Right ventricle myocardium inferior (tissue), 1 donor: ENCODE measurements at regions not wholly inside any gene's neighbourhood (a gene's known extent, or its start where the extent isn't known, plus 50 kb on each side); places are given as distances from the start of the nearest gene placed in this dataset.

ENCODE experiments used
- ATAC-seq: fragments of 200-7000 bp; cut with Tn5 transposase; one replicate; pipeline ENCODE4 v1.9.1; 2020; ENCODE audit warnings: mild to moderate bottlenecking, moderate library complexity
- DNase-seq: peaks from one replicate; pipeline ENCODE4 v3.0.0; 2021; ENCODE audit errors: missing footprints
- intact Hi-C: fragments of 100-400 bp; cut with DNase I; formaldehyde crosslinking; loops from one replicate; pipeline ENCODE4 v1.11.0; 2022
- donor health status: DM: no; HTN: yes; CAD: no; lungs with severe emphysema.

DNA sequence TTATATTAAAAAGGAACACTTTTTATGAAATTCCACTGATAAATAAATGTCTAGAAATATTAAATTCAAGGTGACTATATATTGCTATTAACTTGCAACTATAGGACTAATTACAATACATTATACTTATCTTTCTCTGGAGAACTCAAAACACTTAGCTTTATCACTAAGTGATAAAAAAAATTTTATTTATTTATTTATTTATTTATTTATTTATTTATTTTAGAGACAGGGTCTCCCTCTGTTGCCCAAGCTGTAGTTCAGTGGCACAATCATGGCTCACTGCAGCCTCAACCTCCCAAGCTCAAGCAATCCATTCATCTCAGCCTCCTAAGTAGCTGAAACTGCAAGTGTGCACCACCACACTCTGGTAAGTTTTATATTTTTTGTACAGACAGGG is 451.1 kb downstream of the DSC3 start:
- no peak for DNase-seq
- no peak for ATAC-seq
- intact Hi-C loops = no loop called here

DNA sequence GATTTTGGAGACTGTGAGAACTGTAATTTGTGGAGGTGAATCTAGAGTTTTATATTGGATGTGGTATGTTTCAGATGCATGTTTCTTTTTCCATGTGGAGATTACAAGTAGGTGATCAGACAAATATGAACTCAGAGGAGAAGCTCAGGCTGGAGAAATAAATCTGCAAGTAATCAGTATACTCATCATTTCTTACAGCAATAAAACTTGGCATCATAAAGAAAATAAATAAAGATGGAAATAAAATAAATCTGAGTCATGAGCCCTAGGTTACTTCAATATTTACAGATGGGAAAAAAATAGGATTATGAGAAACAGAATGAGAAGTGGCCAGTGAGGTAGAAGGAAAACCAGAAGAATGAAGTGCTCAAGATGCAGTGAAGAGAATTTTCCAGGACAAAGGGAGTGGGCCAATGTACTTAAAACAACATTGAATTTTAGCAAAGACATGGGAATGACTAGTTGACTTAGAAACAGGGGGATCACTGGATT is 453.8 kb downstream of the DSC3 start:
- ATAC-seq = no peak
- intact Hi-C loops = no loop called here
- DNase-seq = no peak

DNA sequence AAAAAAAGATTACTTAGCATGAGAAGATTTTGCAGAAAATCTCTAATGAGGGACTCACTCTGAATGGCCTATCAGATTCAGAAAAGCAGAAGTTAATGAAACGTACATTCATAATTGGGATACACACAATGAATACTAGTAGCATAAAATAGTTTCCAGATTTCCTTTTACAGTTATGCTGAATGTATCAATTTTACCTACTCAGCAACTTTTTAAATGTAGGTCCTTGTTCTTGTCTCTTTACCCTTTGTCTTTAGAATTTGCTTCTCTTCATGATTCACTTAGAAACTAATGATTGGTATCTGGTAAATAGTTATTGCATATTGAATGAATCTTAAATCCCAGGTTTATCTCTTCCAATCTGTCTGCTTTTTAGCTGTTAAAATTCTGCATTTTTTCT is 458.8 kb downstream of the DSC3 start:
- DNase-seq (no peak), ATAC-seq (no peak)
- intact Hi-C loops = no loop called here

DNA sequence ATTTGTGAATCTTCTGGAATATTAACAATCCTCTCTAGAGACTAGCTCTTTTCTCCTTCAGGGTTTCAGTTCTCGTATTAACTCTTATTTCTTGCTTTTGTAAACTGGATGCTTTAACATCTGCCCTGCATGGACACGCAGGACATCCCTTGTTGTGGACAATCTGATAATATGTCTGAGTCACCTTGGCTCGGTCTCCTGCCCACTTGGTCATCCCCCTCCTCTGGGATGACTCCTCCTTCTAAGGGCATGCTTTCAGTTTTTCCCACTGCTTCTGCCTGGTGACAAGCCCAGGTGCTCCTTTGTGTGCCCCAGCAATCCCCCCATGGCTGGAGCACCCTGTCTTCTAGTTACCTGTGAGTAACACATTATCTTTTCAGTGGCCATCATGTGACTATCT is 460.5 kb downstream of the DSC3 start:
- no peak for ATAC-seq
- no peak for DNase-seq
- intact Hi-C loops = no loop called here

DNA sequence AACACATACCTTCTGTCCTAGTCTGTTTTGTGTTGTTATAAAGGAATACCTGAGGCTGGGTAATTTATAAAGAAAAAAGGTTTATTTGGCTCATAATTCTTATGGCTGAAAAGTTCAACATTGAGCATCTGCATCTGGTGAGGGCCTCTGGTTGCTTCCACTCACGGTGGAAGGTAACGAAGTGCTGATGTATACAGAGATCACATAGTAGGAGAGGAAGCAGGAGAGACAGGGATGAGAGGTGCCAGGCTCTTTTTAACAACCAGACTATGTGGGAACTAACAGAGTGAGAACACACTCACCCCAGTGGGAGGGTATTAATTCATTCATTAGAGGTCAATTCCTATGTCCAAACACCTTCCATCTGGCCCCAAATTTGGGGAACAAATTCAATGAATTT is 463.8 kb downstream of the DSC3 start:
- intact Hi-C loops = no loop called here
- no peak for DNase-seq
- no peak for ATAC-seq

DNA sequence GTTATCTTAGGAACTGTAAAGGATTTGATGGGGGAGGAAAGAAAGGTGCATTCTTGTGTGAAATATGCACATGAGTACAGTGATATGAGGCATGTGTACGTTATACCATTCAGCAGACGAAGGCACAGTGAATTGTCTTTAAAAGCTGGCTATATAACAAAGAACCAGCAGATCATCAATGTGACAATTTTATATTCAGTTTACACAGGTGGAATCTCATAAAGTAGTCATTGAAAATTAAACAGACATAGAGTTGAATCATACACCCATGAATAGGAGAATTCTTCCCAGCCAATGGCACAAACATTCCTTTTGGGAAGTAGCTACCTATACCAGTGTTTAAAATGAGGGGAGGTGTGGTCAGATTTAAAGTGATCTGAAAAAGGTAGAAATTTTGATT is 470.3 kb downstream of the DSC3 start:
- intact Hi-C loops = no loop called here
- no peak for ATAC-seq

DNA sequence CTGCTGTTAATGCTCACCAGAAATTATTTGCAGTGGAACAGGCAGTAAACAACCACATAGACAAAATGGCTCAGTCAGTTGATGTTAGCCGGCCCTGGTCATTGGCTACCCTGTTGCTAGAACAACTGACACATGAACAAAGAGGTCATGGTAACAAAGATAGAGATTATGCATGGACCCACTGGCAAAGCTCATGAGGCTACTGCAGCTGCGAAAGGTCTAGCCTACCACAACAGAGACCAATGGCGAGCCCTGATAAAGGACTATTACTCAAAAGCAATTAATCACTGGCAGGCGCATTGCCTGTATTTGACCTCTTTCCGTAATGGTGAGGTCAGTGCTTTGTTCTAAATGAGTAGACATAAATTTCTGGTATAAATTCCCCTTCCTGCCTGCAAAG is 474.2 kb downstream of the DSC3 start:
- DNase-seq (no peak), ATAC-seq (no peak)
- intact Hi-C loops = no loop called here

More for the DNA sequence above, 470.3 kb downstream of the DSC3 start:
- DNase-seq = no peak

DNA sequence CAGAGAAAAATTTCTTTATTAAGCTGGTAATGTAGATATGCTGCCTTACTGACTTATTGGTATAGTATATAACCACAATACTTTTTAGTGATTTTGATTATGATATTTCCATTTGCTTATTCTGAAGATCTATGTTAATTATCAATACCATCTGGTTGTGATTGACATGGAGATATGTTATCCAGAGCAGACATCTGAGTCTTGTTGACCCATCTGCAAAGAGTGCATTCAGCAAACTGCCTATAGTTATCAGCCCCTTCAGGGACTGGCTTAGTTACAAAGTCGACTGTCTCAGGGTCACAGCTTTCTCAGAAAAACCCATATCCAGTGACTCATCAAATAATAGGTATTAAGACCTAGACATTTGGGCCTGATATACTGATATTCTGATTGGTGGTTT is 475.7 kb downstream of the DSC3 start:
- intact Hi-C loops = no loop called here
- ATAC-seq (no peak), DNase-seq (no peak)

DNA sequence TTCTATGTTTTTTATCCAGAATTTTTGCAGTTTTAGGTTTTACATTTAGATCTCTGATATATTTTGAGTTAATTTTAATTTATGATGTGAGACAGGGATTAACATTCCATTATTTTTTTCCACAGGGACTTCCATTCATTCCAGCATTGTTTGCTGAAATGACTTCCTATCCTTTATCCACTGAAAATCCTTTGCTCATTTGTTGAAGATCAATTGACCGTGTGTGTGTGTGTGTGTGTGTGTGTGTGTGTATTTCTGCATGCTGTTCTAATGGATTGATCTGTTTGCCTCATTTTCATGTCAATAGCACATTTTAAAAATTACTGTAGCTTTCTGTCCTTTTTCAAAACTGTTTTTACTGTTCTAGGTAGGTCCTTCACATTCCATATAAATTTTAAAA is 480.3 kb downstream of the DSC3 start:
- intact Hi-C loops = no loop called here
- DNase-seq (no peak), ATAC-seq (no peak)

DNA sequence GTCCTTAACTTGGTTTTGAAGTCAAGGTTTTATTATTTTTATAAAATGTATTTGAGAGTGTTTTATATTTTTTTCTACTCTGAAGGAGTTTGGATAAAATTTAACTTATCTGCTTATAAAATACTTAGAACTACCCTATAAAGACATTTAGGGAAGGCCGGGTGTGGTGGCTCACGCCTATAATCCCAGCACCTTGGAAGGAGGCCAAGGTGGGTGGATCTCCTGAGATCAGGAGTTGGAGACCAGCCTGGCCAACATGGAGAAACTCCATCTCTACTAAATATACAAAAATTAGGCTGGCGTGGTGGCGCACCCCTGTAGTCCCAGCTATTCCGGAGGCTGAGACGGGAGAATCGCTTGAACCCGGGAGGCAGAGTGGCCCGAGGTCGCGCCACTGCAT is 486.4 kb downstream of the DSC3 start:
- ATAC-seq = no peak
- intact Hi-C loops = no loop called here
- DNase-seq = no peak

DNA sequence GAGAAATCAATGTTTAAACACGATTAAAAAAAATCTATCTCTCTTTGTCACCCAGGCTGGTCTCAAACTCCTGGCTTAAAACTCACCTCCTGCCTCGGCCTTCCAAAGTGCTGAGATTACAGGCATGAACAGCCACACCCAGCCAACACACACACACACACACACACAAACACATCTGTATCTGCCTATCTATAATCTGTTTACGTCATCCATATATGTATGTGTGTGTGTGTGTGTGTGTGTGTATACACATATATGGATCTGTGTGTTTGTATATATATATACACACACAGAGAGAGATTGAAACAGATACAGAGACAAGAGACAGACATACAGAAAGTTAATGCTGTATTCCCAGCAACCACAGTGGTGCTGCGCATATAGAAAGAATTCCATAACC is 497.1 kb downstream of the DSC3 start:
- intact Hi-C loops = no loop called here
- ATAC-seq (no peak), DNase-seq (no peak)

DNA sequence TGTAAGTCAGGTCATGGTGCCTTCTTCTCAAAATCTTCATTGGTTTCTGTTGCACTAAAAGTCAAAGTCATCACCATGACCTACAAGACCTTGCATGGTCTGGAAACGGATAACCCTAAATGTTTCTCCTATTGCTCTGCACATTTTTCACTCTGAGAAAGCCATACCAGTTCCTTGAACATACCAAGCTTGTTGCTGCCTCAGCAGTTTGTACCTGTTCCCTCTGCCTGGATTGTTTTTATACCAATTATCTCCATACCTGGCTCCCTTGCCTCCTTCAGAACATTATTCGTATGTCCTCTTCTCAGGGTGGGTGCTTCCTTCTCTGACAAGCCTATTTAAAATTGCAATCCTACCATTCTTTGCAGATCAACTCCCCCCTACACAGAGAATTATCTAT is 498.4 kb downstream of the DSC3 start:
- intact Hi-C loops = no loop called here
- no peak for DNase-seq
- no peak for ATAC-seq

DNA sequence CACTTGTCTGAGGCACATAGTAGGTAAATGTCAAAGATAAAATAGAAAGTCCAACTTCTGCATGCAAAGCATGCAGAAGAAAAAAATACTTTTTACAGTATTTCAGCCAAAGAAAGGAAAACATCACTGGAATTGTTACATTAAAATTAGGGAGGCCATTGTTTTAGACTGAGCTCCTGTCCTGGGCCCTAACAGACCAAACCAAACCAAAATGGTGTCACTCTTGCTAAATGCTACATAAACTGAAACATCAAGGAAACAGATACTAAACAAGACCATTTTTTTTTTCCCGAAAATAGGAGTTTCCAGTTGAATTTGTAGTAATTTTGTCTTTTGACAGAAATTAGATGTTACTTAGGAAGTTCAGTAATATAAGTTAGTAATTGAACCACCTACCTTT is 508.8 kb downstream of the DSC3 start:
- ATAC-seq = no peak
- intact Hi-C loops = no loop called here
- no peak for DNase-seq

DNA sequence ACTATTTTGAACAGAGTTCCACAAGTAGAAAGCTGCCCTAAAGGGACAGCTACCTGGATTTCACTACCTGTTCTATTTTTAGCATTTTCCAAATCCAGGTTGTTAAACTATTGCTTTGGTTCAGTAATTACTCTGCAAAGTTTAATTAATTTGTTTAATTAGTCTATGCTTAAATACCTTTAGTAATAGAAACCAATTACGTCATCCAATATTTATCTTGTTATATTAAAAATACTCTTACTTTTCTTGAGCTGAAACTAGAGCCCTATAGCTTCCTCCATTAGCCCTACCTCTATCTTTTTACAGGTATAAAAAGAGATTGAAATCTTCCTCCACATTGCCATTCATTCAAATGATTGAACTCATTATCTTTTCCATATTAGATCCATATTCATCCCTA is 514.6 kb downstream of the DSC3 start:
- DNase-seq (no peak), ATAC-seq (no peak)
- intact Hi-C loops = no loop called here

DNA sequence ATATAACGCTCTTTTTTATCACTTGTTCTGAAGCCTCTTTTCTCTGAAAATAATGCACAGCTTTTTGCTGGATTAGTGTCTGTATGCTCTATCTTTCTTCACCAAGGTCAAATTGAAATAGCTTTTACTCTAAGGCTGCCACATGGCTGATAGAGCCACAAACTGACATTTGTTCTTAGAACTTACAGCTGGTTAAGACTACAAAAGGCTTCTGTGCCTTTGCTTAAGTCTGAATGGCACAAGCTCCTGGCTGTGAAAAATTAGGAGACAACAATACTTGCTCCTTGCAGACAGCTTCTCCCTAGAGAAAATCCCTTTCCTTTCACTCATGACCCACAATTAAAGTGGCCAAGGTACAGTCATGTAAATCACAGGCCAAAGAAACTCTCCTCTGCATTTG is 515.3 kb downstream of the DSC3 start:
- DNase-seq (no peak), ATAC-seq (no peak)
- intact Hi-C loops = no loop called here

DNA sequence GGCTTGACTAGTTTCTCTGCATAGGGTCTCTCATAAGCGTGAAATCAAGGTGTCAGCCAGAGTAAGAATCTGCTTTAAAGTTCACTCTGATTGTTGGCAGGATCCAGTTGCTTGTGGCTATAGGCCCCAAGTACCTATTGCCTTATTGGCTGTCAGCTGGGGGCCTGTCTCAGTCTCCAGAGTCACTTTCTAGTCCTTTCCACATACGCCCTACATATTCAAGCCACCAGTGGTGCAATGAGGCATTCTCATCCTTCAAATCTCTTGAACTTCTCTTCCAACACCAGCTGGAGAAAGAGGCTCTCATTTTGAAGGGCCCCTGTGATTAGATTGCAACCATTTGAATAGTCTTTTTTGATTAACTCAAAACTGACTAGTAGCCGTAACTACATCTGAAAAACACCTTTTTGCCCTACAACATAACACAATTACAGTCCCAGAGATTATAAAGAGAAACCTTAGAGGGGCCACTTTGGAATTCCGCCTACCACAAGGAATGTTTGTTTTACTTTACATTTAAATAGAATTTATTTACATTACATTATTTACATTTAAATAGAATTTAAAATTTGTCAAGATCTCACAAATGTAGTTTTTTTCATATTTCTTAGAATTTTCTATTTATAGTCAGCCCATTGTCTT is 520.1 kb downstream of the DSC3 start:
- no peak for ATAC-seq
- no peak for DNase-seq
- intact Hi-C loops = no loop called here

DNA sequence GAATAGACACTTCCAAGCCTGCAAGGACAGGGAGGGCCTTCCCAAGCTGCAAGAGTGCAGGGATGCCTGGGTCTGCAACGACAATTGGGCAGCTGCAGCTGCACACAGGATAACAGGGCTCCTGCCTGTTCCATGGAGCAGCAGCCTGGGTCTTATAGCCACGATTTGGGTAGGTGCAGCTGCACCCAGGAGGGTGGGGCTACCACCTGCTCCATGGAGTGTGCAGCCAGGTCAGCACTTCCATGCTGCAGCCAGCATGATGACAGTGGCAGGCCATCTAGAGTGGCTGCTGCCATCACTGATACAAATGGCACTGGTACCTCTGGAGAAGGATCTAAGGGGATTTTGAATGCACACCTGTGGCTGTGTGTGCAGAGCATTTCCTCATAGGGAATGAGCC is 528.5 kb downstream of the DSC3 start:
- intact Hi-C loops = no loop called here
- DNase-seq (no peak), ATAC-seq (no peak)

DNA sequence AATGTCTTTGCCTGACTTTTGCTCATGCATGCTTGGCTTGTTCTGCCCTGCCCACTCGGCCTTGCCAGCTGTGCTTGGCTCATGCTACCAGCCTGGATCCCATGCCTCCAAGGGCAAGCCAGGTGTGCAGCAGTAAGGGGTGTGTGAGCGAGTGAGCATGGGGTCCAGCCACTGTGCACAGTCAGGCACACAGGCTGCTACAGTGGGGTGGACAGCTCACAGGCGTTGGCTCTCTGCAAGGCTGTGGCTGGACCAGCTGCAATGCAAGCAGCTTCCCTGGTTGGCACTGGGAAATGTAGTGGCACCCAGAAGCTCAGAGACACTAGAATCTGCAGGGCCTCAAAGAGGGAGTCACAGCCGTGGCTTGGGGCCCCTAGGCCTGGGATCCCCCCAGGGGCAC is 529.7 kb downstream of the DSC3 start:
- no peak for ATAC-seq
- DNase-seq = no peak
- intact Hi-C loops = no loop called here

DNA sequence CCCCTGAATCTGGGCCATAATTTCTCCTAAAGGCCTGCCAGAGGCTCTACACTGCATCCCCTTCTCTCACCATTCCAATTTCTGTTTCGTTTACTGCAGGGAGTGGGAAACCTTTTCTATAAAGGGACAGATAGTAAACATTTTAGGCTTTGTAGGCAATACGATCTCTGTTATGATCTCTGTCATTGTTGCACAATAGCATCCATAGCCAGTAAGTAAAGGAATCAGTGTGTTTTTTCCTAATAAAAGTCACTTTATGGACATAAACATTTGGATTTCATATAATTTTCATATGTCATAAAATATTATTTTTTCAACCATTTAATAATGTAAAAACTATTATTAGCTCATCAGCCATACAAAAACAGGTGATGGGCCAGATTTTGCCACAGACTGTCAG is 531.7 kb downstream of the DSC3 start:
- intact Hi-C loops = no loop called here
- DNase-seq = no peak
- no peak for ATAC-seq

DNA sequence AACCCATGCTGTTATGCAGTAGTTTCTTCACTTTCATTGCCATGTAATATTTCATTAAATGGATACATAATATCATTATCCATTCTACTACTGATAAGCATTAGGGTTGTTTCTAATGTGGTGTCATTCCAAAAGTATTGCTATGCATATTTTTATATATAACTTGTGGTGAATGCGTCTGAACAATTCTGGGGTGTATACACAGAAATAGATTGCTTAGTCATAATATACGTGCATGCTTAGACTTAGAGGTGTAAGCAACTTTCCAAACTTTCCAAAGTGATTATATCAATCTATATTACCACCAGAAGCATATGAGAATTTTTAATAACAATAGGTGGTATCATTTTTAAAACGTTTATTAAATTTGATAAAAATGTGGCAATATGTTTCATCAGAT is 540.9 kb downstream of the DSC3 start:
- ATAC-seq (no peak), DNase-seq (no peak)
- intact Hi-C loops = no loop called here

DNA sequence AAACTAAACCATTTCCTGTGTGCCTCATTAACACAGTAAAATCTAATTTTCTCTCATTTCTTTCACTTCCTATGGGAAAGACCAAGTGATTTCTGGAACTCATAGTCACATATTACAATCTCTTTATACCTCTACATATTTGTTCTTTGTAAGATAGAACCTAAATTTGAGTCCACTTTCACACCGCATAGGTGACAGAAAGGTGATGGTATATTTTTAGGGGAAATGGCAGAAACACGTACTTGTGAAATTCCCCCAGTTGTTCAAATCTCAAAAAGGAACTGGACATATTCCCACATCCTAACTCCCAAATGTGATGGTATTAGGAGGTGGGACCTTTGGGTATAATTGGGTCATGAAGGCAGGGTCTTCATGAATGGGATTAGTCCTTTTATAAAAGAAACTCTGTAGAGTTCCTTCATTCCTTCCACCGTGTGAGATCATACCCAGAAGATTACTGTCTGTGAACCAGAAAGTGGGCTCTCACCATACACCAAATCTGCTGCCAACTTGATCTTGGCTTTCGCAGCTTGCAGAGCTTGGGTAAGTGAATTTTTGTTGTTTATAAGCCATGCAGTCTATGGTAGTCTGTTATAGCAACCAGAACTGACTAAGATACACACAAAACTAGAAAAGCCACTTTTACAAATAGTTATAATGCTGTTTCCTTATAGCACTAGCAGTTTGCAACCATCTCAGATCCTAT is 542.1 kb downstream of the DSC3 start:
- ATAC-seq = no peak
- intact Hi-C loops = no loop called here
- DNase-seq = no peak
